DOHH2 (cell line): ENCODE measurements at regions not wholly inside any gene's neighbourhood (a gene's known extent, or its start where the extent isn't known, plus 50 kb on each side); places are given as distances from the start of the nearest gene placed in this dataset.

ENCODE experiments used
- CTCF ChIP-seq: fragments of 200-600 bp; sonication (generic); IDR thresholded peaks from one replicate; pipeline ENCODE4 v1.5.1; 2014; ENCODE audit warnings: antibody characterized with exemption, mild to moderate bottlenecking, low read depth, low read length; ENCODE audit not compliant: poor library complexity, severe bottlenecking
- EZH2phosphoT487 ChIP-seq: fragments of 200-600 bp; sonication (generic); IDR thresholded peaks from 2 replicates; pipeline ENCODE4 v1.6.1; 2017; ENCODE audit warnings: borderline replicate concordance, mild to moderate bottlenecking, antibody characterized with exemption, low read length, moderate library complexity, mixed read lengths

DNA sequence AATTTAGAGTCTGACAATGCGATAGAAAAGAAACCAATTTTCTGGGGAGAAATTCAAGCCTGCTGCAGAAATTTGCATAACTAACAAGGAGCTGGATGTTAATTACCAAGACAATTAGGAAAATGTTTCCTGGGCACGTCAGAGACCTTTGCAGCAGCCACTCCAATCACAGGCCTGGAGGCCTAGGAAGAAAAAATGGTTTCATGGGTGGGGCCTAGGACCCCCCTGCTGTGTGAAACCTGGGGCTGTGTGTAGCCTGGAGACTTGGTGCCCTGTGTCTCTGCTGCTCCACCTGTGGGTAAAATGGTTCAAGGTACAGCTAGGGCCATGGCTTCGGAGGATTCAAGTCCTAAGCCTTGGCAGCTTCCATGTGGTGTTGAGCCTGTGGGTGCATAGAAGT is 837.9 kb downstream of the OTOL1 start:
- TF ChIP-seq CTCF (no peak), EZH2phosphoT487 (no peak)
